ENCODE measurements at regions not wholly inside any gene's neighbourhood (a gene's known extent, or its start where the extent isn't known, plus 50 kb on each side); places are given as distances from the start of the nearest gene placed in this dataset.

- DNase-seq = peak; percentile 28
Measured at GRCh38 chr15:79373113-79373512, 59.0 kb upstream of the MINAR1 start.

- no peak for DNase-seq
Measured at GRCh38 chr15:79373728-79374127, 58.4 kb upstream of the MINAR1 start.

- no peak for DNase-seq
Measured at GRCh38 chr15:79376383-79376782, 55.8 kb upstream of the MINAR1 start.

- DNase-seq = no peak
Measured at GRCh38 chr15:79378394-79379109, 53.6 kb upstream of the MINAR1 start.

- DNase-seq = peak; percentile 39
Measured at GRCh38 chr15:79380755-79381497, 51.2 kb upstream of the MINAR1 start.

GRCh38 chr15:79381593-79381992 lies 50.5 kb upstream of the MINAR1 start:
- DNase-seq = no peak

Measured in NCI-H226 (cell line).